ENCODE measurements at regions not wholly inside any gene's neighbourhood (a gene's known extent, or its start where the extent isn't known, plus 50 kb on each side); places are given as distances from the start of the nearest gene placed in this dataset.

DNA sequence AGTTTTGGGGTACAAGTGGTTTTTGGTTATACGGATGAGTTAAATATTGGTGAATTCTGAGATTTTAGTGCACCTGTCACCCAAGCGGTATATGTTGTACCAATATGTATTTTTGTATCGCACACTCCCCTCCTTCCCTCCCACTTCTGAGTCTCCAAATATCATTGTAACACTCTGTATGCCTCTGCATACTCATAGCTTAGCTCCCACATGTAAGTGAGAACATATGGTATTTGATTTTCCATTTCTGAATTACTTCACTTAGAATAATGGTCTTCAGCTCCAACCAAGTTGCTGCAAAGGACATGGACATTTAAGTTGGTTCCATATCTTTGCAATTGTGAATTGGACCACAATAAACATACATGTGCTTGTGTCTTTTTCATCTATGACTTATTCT lies 103.0 kb upstream of the ADAMTS3 start:
- TF ChIP-seq, protein P1, sequence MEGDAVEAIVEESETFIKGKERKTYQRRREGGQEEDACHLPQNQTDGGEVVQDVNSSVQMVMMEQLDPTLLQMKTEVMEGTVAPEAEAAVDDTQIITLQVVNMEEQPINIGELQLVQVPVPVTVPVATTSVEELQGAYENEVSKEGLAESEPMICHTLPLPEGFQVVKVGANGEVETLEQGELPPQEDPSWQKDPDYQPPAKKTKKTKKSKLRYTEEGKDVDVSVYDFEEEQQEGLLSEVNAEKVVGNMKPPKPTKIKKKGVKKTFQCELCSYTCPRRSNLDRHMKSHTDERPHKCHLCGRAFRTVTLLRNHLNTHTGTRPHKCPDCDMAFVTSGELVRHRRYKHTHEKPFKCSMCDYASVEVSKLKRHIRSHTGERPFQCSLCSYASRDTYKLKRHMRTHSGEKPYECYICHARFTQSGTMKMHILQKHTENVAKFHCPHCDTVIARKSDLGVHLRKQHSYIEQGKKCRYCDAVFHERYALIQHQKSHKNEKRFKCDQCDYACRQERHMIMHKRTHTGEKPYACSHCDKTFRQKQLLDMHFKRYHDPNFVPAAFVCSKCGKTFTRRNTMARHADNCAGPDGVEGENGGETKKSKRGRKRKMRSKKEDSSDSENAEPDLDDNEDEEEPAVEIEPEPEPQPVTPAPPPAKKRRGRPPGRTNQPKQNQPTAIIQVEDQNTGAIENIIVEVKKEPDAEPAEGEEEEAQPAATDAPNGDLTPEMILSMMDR (IDR thresholded peaks at IDR 0.05 in 4 of 5, conservative IDR thresholded peaks at IDR 0.05 in 1 of 5): no peak
- no peak for TF ChIP-seq POLR2A (IDR thresholded peaks at IDR 0.05)

Measured in gastrocnemius medialis (tissue), 4 donors.